Pancreas (tissue), 10 donors: ENCODE measurements at regions not wholly inside any gene's neighbourhood (a gene's known extent, or its start where the extent isn't known, plus 50 kb on each side); places are given as distances from the start of the nearest gene placed in this dataset.

ENCODE experiments used
- ATAC-seq, 4 donors: fragments of 200-7000 bp; cut with Tn5 transposase; one replicate each; pipeline versions ENCODE4 v1.8.0 to v1.9.1; 2020; ENCODE audit warnings: mild to moderate bottlenecking in 4 of 4, moderate library complexity in 4 of 4
- DNase-seq, 6 donors: peaks; one replicate each; pipeline ENCODE4 v3.0.0-alpha.2; 2020
- FAIRE-seq: peaks from 2 replicates; lab custom pipeline; 2012; peaks lifted over from hg19 to GRCh38; lab: Jason Lieb, UNC
- H3K27ac ChIP-seq, 4 donors: fragments of 200-600 bp; sonication (generic); 1 replicate in 3 of 4; 2 replicates in 1 of 4; pipeline versions ENCODE4 v1.5.0 to v1.8.0; 2020
- H3K27me3 ChIP-seq, 4 donors: fragments of 200-600 bp; one replicate each; pipeline ENCODE4 v1.8.0; 2021
- H3K36me3 ChIP-seq, 3 donors: fragments of 200-600 bp; sonication (generic) in 1 of 3; one replicate each; pipeline versions ENCODE4 v1.5.0 to v1.8.0; 2020 to 2021
- H3K4me1 ChIP-seq, 3 donors: fragments of 200-600 bp; one replicate each; pipeline ENCODE4 v1.8.0; 2021
- H3K4me3 ChIP-seq, 4 donors: fragments of 200-600 bp; sonication (generic) in 2 of 4; one replicate each; pipeline versions ENCODE4 v1.5.0 to v1.8.0; 2020 to 2021
- H3K9me3 ChIP-seq, 4 donors: fragments of 200-600 bp; one replicate each; pipeline ENCODE4 v1.8.0; 2021
- WGBS, 2 donors: extraction: QIAGEN DNeasy Blood & Tissue Kit; methylation state at CpG; one replicate each; pipeline ENCODE4 v1.1.7; 2013; 5-methylcytosine and 5-hydroxymethylcytosine counted together
- intact Hi-C, 3 donors: fragments of 100-400 bp; cut with DNase I; formaldehyde crosslinking; loops; one replicate each; pipeline versions ENCODE4 v1.11.1 to v1.14.2; 2022
- TF ChIP-seq, protein P1 (sequence below), 4 donors: fragments of 200-600 bp; sonication (generic) in 3 of 4; IDR thresholded peaks; one replicate each; pipeline versions ENCODE4 v1.5.0 to v1.8.0; 2021; ENCODE audit warnings: antibody characterized with exemption in 4 of 4
- donor health status: healthy with polysubstance abuse.
- donor health status: DM: no; HTN: no; CAD: no; lungs with moderate emphysema.
- donor health status: DM: no; HTN: no; CAD: no.
- donor health status: control.
- donor health status: control.
- donor health status: Bipolar disorder and iron deficiency.
- donor health status: DM: yes; HTN: yes; CAD: no.
- donor health status: DM: no; HTN: no; CAD: no.
- donor health status: DM: no; HTN: no; CAD: no.
- donor health status: DM: yes; HTN: yes; CAD: no.

DNA sequence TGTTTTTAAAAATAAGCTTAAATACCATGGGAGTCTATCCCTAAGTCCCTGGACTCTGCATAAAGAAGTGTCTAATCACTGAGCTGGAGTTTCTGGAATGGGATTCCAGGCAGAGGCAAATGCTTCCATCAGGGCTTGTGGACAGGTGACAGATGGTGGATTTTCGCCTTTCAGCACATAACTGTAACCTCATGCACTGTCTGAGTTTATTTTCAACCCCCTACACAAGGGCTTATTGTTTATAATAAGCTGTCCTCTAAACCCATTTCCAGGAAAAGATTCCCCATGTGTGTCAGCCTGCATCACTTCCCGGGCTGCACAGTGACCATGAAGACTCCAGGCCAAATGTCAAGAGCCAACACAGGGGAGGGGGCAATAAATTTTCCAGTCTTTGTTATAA, 264.0 kb downstream of the PIK3R1 start:
- no peak for DNase-seq
- FAIRE-seq = no peak
- intact Hi-C loops = no loop called here
- no peak overlapping the region for H3K4me3 ChIP-seq
- H3K27ac ChIP-seq = no peak overlapping the region
- TF ChIP-seq, protein P1, sequence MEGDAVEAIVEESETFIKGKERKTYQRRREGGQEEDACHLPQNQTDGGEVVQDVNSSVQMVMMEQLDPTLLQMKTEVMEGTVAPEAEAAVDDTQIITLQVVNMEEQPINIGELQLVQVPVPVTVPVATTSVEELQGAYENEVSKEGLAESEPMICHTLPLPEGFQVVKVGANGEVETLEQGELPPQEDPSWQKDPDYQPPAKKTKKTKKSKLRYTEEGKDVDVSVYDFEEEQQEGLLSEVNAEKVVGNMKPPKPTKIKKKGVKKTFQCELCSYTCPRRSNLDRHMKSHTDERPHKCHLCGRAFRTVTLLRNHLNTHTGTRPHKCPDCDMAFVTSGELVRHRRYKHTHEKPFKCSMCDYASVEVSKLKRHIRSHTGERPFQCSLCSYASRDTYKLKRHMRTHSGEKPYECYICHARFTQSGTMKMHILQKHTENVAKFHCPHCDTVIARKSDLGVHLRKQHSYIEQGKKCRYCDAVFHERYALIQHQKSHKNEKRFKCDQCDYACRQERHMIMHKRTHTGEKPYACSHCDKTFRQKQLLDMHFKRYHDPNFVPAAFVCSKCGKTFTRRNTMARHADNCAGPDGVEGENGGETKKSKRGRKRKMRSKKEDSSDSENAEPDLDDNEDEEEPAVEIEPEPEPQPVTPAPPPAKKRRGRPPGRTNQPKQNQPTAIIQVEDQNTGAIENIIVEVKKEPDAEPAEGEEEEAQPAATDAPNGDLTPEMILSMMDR (IDR thresholded peaks at IDR 0.05) = no peak
- peak in 1 of 4 donors; percentile 49 for ATAC-seq
- H3K9me3 ChIP-seq = no peaks in the 10 kb centered on the region
- no peaks in the 10 kb centered on the region for H3K27me3 ChIP-seq
- H3K36me3 ChIP-seq = no peaks in the 10 kb centered on the region
- WGBS, 2 donors = 73 to 82% methylated on average over 2 of the region's 2 CpGs
- no peaks in the 10 kb centered on the region for H3K4me1 ChIP-seq

GRCh38 chr5:68480335-68480940, 264.9 kb downstream of the PIK3R1 start:
- Histone ChIP-seq H3K9me3 (no peaks in the 10 kb centered on the region), H3K4me3 (no peak overlapping the region), H3K36me3 (no peaks in the 10 kb centered on the region), H3K4me1 (no peaks in the 10 kb centered on the region), H3K27me3 (no peaks in the 10 kb centered on the region), H3K27ac (no peak overlapping the region)
- 85 to 90% methylated on average over 4 of the region's 4 CpGs for WGBS, 2 donors
- FAIRE-seq (no peak), ATAC-seq (no peak), DNase-seq (no peak)
- TF ChIP-seq, protein P1 (IDR thresholded peaks at IDR 0.05) = no peak
- intact Hi-C loops = no loop called here

GRCh38 chr5:68482199-68482598, 266.6 kb downstream of the PIK3R1 start:
- Histone ChIP-seq H3K36me3 (no peaks in the 10 kb centered on the region), H3K9me3 (no peaks in the 10 kb centered on the region), H3K27ac (no peak overlapping the region), H3K27me3 (no peaks in the 10 kb centered on the region), H3K4me3 (no peak overlapping the region), H3K4me1 (no peaks in the 10 kb centered on the region)
- FAIRE-seq (no peak), DNase-seq (no peak), ATAC-seq (no peak)
- WGBS, 2 donors = 85 to 87% methylated on average over 2 of the region's 2 CpGs
- TF ChIP-seq, protein P1 (IDR thresholded peaks at IDR 0.05) = no peak
- intact Hi-C loops = no loop called here

GRCh38 chr5:68484307-68485068, 268.9 kb downstream of the PIK3R1 start:
- Histone ChIP-seq H3K27ac (no peak overlapping the region), H3K36me3 (no peaks in the 10 kb centered on the region), H3K27me3 (no peaks in the 10 kb centered on the region), H3K4me3 (no peak overlapping the region), H3K4me1 (no peaks in the 10 kb centered on the region), H3K9me3 (no peaks in the 10 kb centered on the region)
- TF ChIP-seq, protein P1 (IDR thresholded peaks at IDR 0.05) = no peak
- ATAC-seq (no peak), FAIRE-seq (no peak), DNase-seq (no peak)
- 60 to 62% methylated on average over 4 of the region's 4 CpGs for WGBS, 2 donors
- intact Hi-C loops = no loop called here

DNA sequence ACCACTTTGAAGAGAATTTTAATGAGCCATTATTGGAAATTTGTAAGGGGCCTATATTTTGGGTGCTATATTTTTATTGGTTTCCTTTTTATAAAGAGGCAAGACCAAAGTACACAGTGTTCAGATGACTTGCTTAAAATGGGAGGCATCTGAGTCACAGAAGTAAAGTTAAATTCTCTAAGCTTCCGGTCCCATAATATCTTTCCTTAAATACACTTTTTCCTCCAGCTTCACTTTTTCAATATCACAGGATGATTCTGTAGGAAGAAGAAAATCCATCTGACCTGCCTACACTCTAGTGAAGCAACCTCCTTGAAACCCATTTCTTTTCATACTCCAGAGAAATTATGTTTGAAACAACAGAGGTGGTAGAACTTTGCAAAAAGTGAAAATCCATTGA, 274.0 kb downstream of the PIK3R1 start:
- DNase-seq (no peak), ATAC-seq (no peak), FAIRE-seq (no peak)
- intact Hi-C loops = no loop called here
- Histone ChIP-seq H3K4me1 (no peaks in the 10 kb centered on the region), H3K27ac (no peak overlapping the region), H3K27me3 (no peaks in the 10 kb centered on the region), H3K9me3 (no peaks in the 10 kb centered on the region), H3K4me3 (no peak overlapping the region), H3K36me3 (no peaks in the 10 kb centered on the region)
- TF ChIP-seq, protein P1 (IDR thresholded peaks at IDR 0.05) = no peak
- WGBS, 2 donors = 70 to 84% methylated on average over 1 of the region's 1 CpG
